Kidney epithelial cell (primary cell): ENCODE measurements at regions not wholly inside any gene's neighbourhood (a gene's known extent, or its start where the extent isn't known, plus 50 kb on each side); places are given as distances from the start of the nearest gene placed in this dataset.

ENCODE experiments used
- DNase-seq: peaks from one replicate; pipeline ENCODE4 v3.0.0-alpha.2; 2010; ENCODE audit warnings: low read depth
- H3K27me3 ChIP-seq: 2 replicates; pipeline ENCODE4 v1.6.0; 2011; ENCODE audit warnings: low read length; ENCODE audit not compliant: control insufficient read depth, insufficient read depth
- H3K36me3 ChIP-seq: 2 replicates; pipeline ENCODE4 v1.5.1; 2011; ENCODE audit warnings: low read length; ENCODE audit not compliant: control insufficient read depth, insufficient read depth
- H3K4me3 ChIP-seq: 2 replicates; pipeline ENCODE4 v1.5.1; 2011; ENCODE audit warnings: low read depth, mild to moderate bottlenecking, control low read depth, low read length
- CTCF ChIP-seq: IDR thresholded peaks from 2 replicates; pipeline ENCODE4 v1.5.1; 2011; ENCODE audit warnings: mild to moderate bottlenecking, moderate library complexity, low read length, control low read depth, inconsistent platforms; ENCODE audit not compliant: insufficient read depth, poor library complexity, severe bottlenecking

- TF ChIP-seq CTCF = no peak
- no peak overlapping the region for H3K4me3 ChIP-seq
- H3K36me3 ChIP-seq = no peaks in the 10 kb centered on the region
- DNase-seq = no peak
- no peaks in the 10 kb centered on the region for H3K27me3 ChIP-seq
Observed at GRCh38 chr6:153539602-153540001, 408.5 kb upstream of the RGS17 start.

GRCh38 chr6:153538491-153538890 lies 407.4 kb upstream of the RGS17 start:
- Histone ChIP-seq H3K36me3 (no peaks in the 10 kb centered on the region), H3K4me3 (no peak overlapping the region), H3K27me3 (no peaks in the 10 kb centered on the region)
- no peak for DNase-seq
- no peak for TF ChIP-seq CTCF

- TF ChIP-seq CTCF = no peak
- H3K27me3 ChIP-seq = no peaks in the 10 kb centered on the region
- no peaks in the 10 kb centered on the region for H3K36me3 ChIP-seq
- H3K4me3 ChIP-seq = no peak overlapping the region
- no peak for DNase-seq
Observed at GRCh38 chr6:153537422-153537821, 406.3 kb upstream of the RGS17 start.

- no peak for TF ChIP-seq CTCF
- Histone ChIP-seq H3K4me3 (no peak overlapping the region), H3K36me3 (no peaks in the 10 kb centered on the region), H3K27me3 (no peaks in the 10 kb centered on the region)
- no peak for DNase-seq
Observed at GRCh38 chr6:153526479-153526878, 395.4 kb upstream of the RGS17 start.

GRCh38 chr6:153525998-153526397 lies 394.9 kb upstream of the RGS17 start:
- H3K27me3 ChIP-seq = no peaks in the 10 kb centered on the region
- DNase-seq = no peak
- H3K4me3 ChIP-seq = no peak overlapping the region
- no peak for TF ChIP-seq CTCF
- H3K36me3 ChIP-seq = no peaks in the 10 kb centered on the region

- TF ChIP-seq CTCF = no peak
- Histone ChIP-seq H3K27me3 (no peaks in the 10 kb centered on the region), H3K4me3 (no peak overlapping the region), H3K36me3 (no peaks in the 10 kb centered on the region)
- DNase-seq = no peak
Observed at GRCh38 chr6:153523390-153523789, 392.3 kb upstream of the RGS17 start.
